Neural cell (in vitro differentiated cells): ENCODE measurements at regions not wholly inside any gene's neighbourhood (a gene's known extent, or its start where the extent isn't known, plus 50 kb on each side); places are given as distances from the start of the nearest gene placed in this dataset.

Experiments
- CTCF ChIP-seq: fragments of 450-650 bp; IDR thresholded peaks from 2 replicates; pipeline ENCODE4 v1.5.1; 2014; ENCODE audit warnings: antibody characterized with exemption, mild to moderate bottlenecking, moderate library complexity; ENCODE audit not compliant: poor library complexity, severe bottlenecking
- EP300 ChIP-seq: fragments of 450-650 bp; conservative IDR thresholded peaks from 2 replicates; pipeline ENCODE4 v1.6.1; 2014; ENCODE audit warnings: antibody characterized with exemption, mild to moderate bottlenecking, moderate library complexity; ENCODE audit not compliant: poor library complexity, severe bottlenecking
- EZH2 ChIP-seq: fragments of 200-600, 300-800 bp; shearing (Covaris generic), sonication (generic); IDR thresholded peaks from 2 replicates; pipeline ENCODE4 v1.6.1; 2014; ENCODE audit warnings: antibody characterized with exemption, low read length, borderline replicate concordance, mild to moderate bottlenecking; ENCODE audit not compliant: insufficient read depth, poor library complexity, severe bottlenecking
- POLR2AphosphoS5 ChIP-seq: IDR thresholded peaks from 2 replicates; pipeline ENCODE4 v1.6.1; 2012
- RAD21 ChIP-seq: fragments of 450-650 bp; conservative IDR thresholded peaks from 2 replicates; pipeline ENCODE4 v1.6.1; 2014; ENCODE audit warnings: antibody characterized with exemption, mild to moderate bottlenecking, moderate library complexity
- REST ChIP-seq: IDR thresholded peaks from 2 replicates; pipeline ENCODE4 v1.6.1; 2012; ENCODE audit warnings: borderline replicate concordance
- SMC3 ChIP-seq: fragments of 450-650 bp; conservative IDR thresholded peaks from 2 replicates; pipeline ENCODE4 v1.6.1; 2014; ENCODE audit warnings: antibody characterized with exemption, mild to moderate bottlenecking, moderate library complexity; ENCODE audit not compliant: poor library complexity
- TAF1 ChIP-seq: IDR thresholded peaks from 2 replicates; pipeline ENCODE4 v1.6.1; 2012; ENCODE audit warnings: low read depth

GRCh38 chr12:105590571-105590970 is 260.1 kb downstream of the C12orf75 start:
- no peak for TF ChIP-seq RAD21
- no peak for TF ChIP-seq CTCF
- TF ChIP-seq EZH2: no peak
- TF ChIP-seq REST: no peak
- no peak for TF ChIP-seq POLR2AphosphoS5
- no peak for TF ChIP-seq TAF1
- no peak for TF ChIP-seq EP300
- no peak for TF ChIP-seq SMC3
